PFSK-1 (cell line): ENCODE measurements at regions not wholly inside any gene's neighbourhood (a gene's known extent, or its start where the extent isn't known, plus 50 kb on each side); places are given as distances from the start of the nearest gene placed in this dataset.

ENCODE experiments used
- FOXP2 ChIP-seq: optimal IDR thresholded peaks from 2 replicates; pipeline ENCODE3; 2011; ENCODE audit warnings: borderline replicate concordance, control low read depth, inconsistent platforms; ENCODE audit not compliant: insufficient read depth; ENCODE audit errors: extremely low read length, extremely low read depth
- POLR2AphosphoS5 ChIP-seq: IDR thresholded peaks from 2 replicates; pipeline ENCODE4 v1.6.1; 2012; ENCODE audit warnings: low read depth, mild to moderate bottlenecking, control low read depth, low read length, moderate library complexity
- REST ChIP-seq, 2 experiments: IDR thresholded peaks; 2 replicates each; pipeline versions ENCODE4 v1.6.1 to v1.8.0; 2011 to 2012; ENCODE audit warnings: low read depth in 2 of 2, low read length in 2 of 2, control low read depth in 1 of 2, inconsistent platforms in 1 of 2, mild to moderate bottlenecking in 1 of 2, moderate library complexity in 1 of 2; ENCODE audit not compliant: insufficient read depth in 1 of 2
- SIN3A ChIP-seq: IDR thresholded peaks from 2 replicates; pipeline ENCODE4 v1.6.1; 2012; ENCODE audit warnings: mild to moderate bottlenecking, low read length, moderate library complexity, borderline replicate concordance; ENCODE audit not compliant: insufficient read depth
- TAF1 ChIP-seq: IDR thresholded peaks from 2 replicates; pipeline ENCODE4 v1.6.1; 2012; ENCODE audit warnings: low read length, control low read depth, borderline replicate concordance; ENCODE audit not compliant: insufficient read depth

- TF ChIP-seq TAF1, result no peak
- no peak for TF ChIP-seq SIN3A
- no peak for TF ChIP-seq REST (IDR thresholded peaks at IDR 0.05; ENCODE audit: insufficient read depth in 1 of 2, low read depth in 2 of 2, low read length in 2 of 2)
Observed at GRCh38 chr3:16102187-16102561, 72.3 kb upstream of the GALNT15 start.

- TF ChIP-seq POLR2AphosphoS5 (no peak), FOXP2 (no peak), REST (IDR thresholded peaks at IDR 0.05; ENCODE audit: insufficient read depth in 1 of 2, low read depth in 2 of 2, low read length in 2 of 2) (no peak), TAF1 (no peak), SIN3A (no peak)
Observed at GRCh38 chr3:16102905-16103364, 71.5 kb upstream of the GALNT15 start.

- TF ChIP-seq FOXP2 (no peak), SIN3A (no peak), POLR2AphosphoS5 (no peak), REST (IDR thresholded peaks at IDR 0.05; ENCODE audit: insufficient read depth in 1 of 2, low read depth in 2 of 2, low read length in 2 of 2) (no peak), TAF1 (no peak)
Observed at GRCh38 chr3:16103472-16103871, 71.0 kb upstream of the GALNT15 start.

GRCh38 chr3:16104156-16104555, 70.3 kb upstream of the GALNT15 start:
- TF ChIP-seq POLR2AphosphoS5 (no peak), REST (IDR thresholded peaks at IDR 0.05; ENCODE audit: insufficient read depth in 1 of 2, low read depth in 2 of 2, low read length in 2 of 2) (no peak), TAF1 (no peak), FOXP2 (no peak), SIN3A (no peak)

- TF ChIP-seq FOXP2, result no peak
- no peak for TF ChIP-seq SIN3A
- TF ChIP-seq TAF1, result no peak
- no peak for TF ChIP-seq REST (IDR thresholded peaks at IDR 0.05; ENCODE audit: insufficient read depth in 1 of 2, low read depth in 2 of 2, low read length in 2 of 2)
Observed at GRCh38 chr3:16106050-16106449, 68.4 kb upstream of the GALNT15 start.
